Tibial artery (tissue), 4 donors: ENCODE measurements at regions not wholly inside any gene's neighbourhood (a gene's known extent, or its start where the extent isn't known, plus 50 kb on each side); places are given as distances from the start of the nearest gene placed in this dataset.
"Not testable (repeated sequence)": the region's sequence is repeated elsewhere in the genome, so short reads cannot be mapped to it uniquely, and the experiment has no call there.

Source experiments
- DNase-seq, 2 donors: peaks; one replicate each; pipeline ENCODE4 v3.0.0-alpha.2; 2019
- H3K27ac ChIP-seq, 2 donors: fragments of 200-600 bp; sonication (generic) in 1 of 2; 1 replicate in 1 of 2; 2 replicates in 1 of 2; pipeline ENCODE4 v1.5.1; 2018 to 2019; ENCODE audit warnings: mild to moderate bottlenecking in 1 of 2
- H3K27me3 ChIP-seq, 2 donors: fragments of 200-600 bp; sonication (generic) in 1 of 2; one replicate each; pipeline versions ENCODE4 v1.5.1 to v1.6.0; 2016 to 2019
- H3K36me3 ChIP-seq, 3 donors: fragments of 200-600 bp; sonication (generic) in 2 of 3; one replicate each; pipeline ENCODE4 v1.5.1; 2016 to 2019; ENCODE audit warnings: mild to moderate bottlenecking in 2 of 3
- H3K4me1 ChIP-seq, 4 donors: fragments of 200-600 bp; sonication (generic) in 2 of 4; 1 replicate in 3 of 4; 2 replicates in 1 of 4; pipeline ENCODE4 v1.5.1; 2016 to 2019
- H3K4me3 ChIP-seq, 2 donors: fragments of 200-600 bp; sonication (generic) in 1 of 2; 1 replicate in 1 of 2; 2 replicates in 1 of 2; pipeline ENCODE4 v1.5.1; 2018 to 2019; ENCODE audit warnings: mild to moderate bottlenecking in 2 of 2
- H3K9me3 ChIP-seq, 3 donors: fragments of 200-600 bp; sonication (generic) in 1 of 3; one replicate each; pipeline ENCODE4 v1.5.1; 2016 to 2019
- CTCF ChIP-seq, 2 experiments: fragments of 200-600 bp in 1 of 2; fragments of 450-650 bp in 1 of 2; IDR thresholded peaks; one replicate each; pipeline ENCODE4 v1.5.1; 2017 to 2019; ENCODE audit warnings: antibody characterized with exemption in 2 of 2, mild to moderate bottlenecking in 1 of 2, moderate library complexity in 1 of 2
- intact Hi-C: fragments of 100-400 bp; cut with DNase I; formaldehyde crosslinking; loops from one replicate; pipeline ENCODE4 v1.15.0; 2023; ENCODE audit warnings: low total_unique reads

- no peak overlapping the region for H3K4me3 ChIP-seq
- H3K36me3 ChIP-seq, result no peaks in the 10 kb centered on the region
- intact Hi-C loops, result no loop called here
- H3K9me3 ChIP-seq, result peaks cover 0 to 8% (median 7%) of the 10 kb centered on the region in 3 donors
- no peak overlapping the region for H3K27ac ChIP-seq
- no peak for DNase-seq
- no peaks in the 10 kb centered on the region for H3K4me1 ChIP-seq
- no peaks in the 10 kb centered on the region for H3K27me3 ChIP-seq
- no peak for TF ChIP-seq CTCF (IDR thresholded peaks at IDR 0.05)
Observed at GRCh38 chr14:82009076-82009475, 475.4 kb upstream of the SEL1L start.

- DNase-seq, result no peak
Observed at GRCh38 chr14:82009993-82010392, 476.3 kb upstream of the SEL1L start.

GRCh38 chr14:82011460-82011859 lies 477.8 kb upstream of the SEL1L start:
- intact Hi-C loops, result no loop called here

More at GRCh38 chr14:82009993-82010392, 476.3 kb upstream of the SEL1L start:
- no peak overlapping the region for H3K4me3 ChIP-seq
- intact Hi-C loops, result no loop called here
- H3K4me1 ChIP-seq, result no peaks in the 10 kb centered on the region
- no peak for TF ChIP-seq CTCF (IDR thresholded peaks at IDR 0.05)
- H3K36me3 ChIP-seq, result no peaks in the 10 kb centered on the region
- peaks cover 0 to 8% (median 7%) of the 10 kb centered on the region in 3 donors for H3K9me3 ChIP-seq
- no peaks in the 10 kb centered on the region for H3K27me3 ChIP-seq
- no peak overlapping the region for H3K27ac ChIP-seq

GRCh38 chr14:82029038-82029437 lies 495.4 kb upstream of the SEL1L start:
- Histone ChIP-seq H3K27me3 (no peaks in the 10 kb centered on the region), H3K9me3 (no peaks in the 10 kb centered on the region), H3K4me3 (no peak overlapping the region), H3K27ac (no peak overlapping the region), H3K36me3 (no peaks in the 10 kb centered on the region), H3K4me1 (no peaks in the 10 kb centered on the region)
- no peak for TF ChIP-seq CTCF (IDR thresholded peaks at IDR 0.05)
- intact Hi-C loops, result no loop called here
- no peak for DNase-seq

More at GRCh38 chr14:82011460-82011859, 477.8 kb upstream of the SEL1L start:
- Histone ChIP-seq H3K36me3 (no peaks in the 10 kb centered on the region), H3K4me3 (no peak overlapping the region), H3K4me1 (no peaks in the 10 kb centered on the region), H3K9me3 (peaks cover 0 to 8% (median 7%) of the 10 kb centered on the region in 3 donors), H3K27me3 (no peaks in the 10 kb centered on the region), H3K27ac (no peak overlapping the region)
- no peak for TF ChIP-seq CTCF (IDR thresholded peaks at IDR 0.05)
- no peak for DNase-seq

- Histone ChIP-seq H3K36me3 (no peaks in the 10 kb centered on the region), H3K9me3 (no peaks in the 10 kb centered on the region), H3K4me3 (no peak overlapping the region), H3K27ac (no peak overlapping the region), H3K27me3 (no peaks in the 10 kb centered on the region), H3K4me1 (no peaks in the 10 kb centered on the region)
- intact Hi-C loops, result no loop called here
- DNase-seq, result no peak
- no peak for TF ChIP-seq CTCF (IDR thresholded peaks at IDR 0.05)
Observed at GRCh38 chr14:82035397-82035796, 501.7 kb upstream of the SEL1L start.

GRCh38 chr14:82038066-82038465 lies 504.4 kb upstream of the SEL1L start:
- H3K36me3 ChIP-seq, DNase-seq, intact Hi-C loops, H3K4me1 ChIP-seq, H3K4me3 ChIP-seq, H3K9me3 ChIP-seq, H3K27me3 ChIP-seq, H3K27ac ChIP-seq: not testable (repeated sequence)
